HG03521 (cell line): ENCODE measurements at regions not wholly inside any gene's neighbourhood (a gene's known extent, or its start where the extent isn't known, plus 50 kb on each side); places are given as distances from the start of the nearest gene placed in this dataset.
"Not testable (repeated sequence)": the region's sequence is repeated elsewhere in the genome, so short reads cannot be mapped to it uniquely, and the experiment has no call there.

Source experiments
- ATAC-seq: cut with Tn5 transposase; IDR thresholded peaks from one replicate; pipeline ENCODE4 v1.9.1; 2021; ENCODE audit warnings: mild to moderate bottlenecking, moderate library complexity; ENCODE audit not compliant: unreplicated experiment

- ATAC-seq: no peak
These were observed 564.4 kb downstream of the TMA16 start for GRCh38 chr4:164058776-164059445.

- ATAC-seq: no peak
These were observed 566.0 kb downstream of the TMA16 start for GRCh38 chr4:164060456-164060855.

GRCh38 chr4:164068392-164068791, 573.9 kb downstream of the TMA16 start:
- ATAC-seq: no peak

DNA sequence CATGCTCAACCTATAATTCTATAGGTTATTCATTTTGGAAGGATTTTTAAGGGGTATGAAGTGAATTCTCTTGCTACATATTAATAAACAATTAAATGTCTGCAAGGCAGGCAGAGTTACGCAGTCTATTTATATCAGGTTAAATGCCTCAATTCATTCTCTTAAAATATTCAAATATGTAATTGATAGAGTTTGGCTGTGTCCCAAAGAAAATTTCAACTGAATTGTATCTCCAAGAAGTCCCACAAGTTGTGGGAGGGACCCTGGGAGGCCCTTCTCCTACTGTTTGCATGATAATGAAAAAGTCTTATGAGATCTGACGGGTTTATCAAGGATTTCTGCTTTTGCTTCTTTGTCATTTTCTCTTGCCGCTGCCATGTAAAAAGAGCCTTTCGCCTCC, 576.1 kb downstream of the TMA16 start:
- no peak for ATAC-seq

DNA sequence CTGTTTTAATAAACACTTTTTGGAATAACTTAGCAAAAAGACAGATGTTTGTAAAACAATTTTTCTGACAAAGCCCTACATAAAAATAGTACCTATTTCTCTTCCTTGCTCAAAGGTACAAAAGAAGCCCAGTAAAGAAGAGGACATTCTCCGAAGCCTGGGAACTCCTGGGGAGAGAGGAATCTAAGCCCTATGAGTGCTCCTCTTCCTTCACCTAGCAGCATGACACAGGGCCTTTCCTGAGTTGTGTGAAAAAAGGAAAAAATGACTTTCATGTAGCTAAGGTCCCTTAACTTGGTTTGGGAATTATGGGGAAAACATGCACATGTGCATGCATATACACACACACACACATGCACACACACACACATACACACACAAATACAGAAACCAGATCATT, 586.9 kb downstream of the TMA16 start:
- no peak for ATAC-seq

GRCh38 chr4:164081801-164082200, 587.3 kb downstream of the TMA16 start:
- no peak for ATAC-seq

- no peak for ATAC-seq
These were observed 593.2 kb downstream of the TMA16 start for GRCh38 chr4:164087733-164088132.

GRCh38 chr4:164095313-164096110, 601.0 kb downstream of the TMA16 start:
- ATAC-seq: no peak

- no peak for ATAC-seq
These were observed 602.5 kb downstream of the TMA16 start for GRCh38 chr4:164096766-164097518.

- ATAC-seq: not testable (repeated sequence)
These were observed 606.4 kb downstream of the TMA16 start for GRCh38 chr4:164100741-164101365.

DNA sequence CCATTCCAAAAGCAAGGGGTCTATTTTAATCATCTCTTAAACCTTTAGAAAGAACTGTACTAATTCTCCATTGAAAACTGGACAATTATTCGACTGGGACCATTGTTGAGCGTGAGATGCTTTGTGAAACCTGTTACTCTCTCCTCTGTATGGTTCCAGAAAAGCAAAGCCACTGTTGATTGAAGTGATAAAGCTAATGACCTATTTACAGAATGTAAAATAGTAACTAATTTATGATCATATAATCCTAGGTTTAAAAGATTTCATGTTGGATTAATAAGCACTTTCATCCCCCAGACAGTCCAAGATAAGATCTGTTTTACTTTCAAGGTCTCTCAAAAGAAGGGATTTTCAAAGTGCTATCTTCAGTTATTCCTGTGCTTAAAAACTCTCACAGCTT, 614.5 kb downstream of the TMA16 start:
- no peak for ATAC-seq

DNA sequence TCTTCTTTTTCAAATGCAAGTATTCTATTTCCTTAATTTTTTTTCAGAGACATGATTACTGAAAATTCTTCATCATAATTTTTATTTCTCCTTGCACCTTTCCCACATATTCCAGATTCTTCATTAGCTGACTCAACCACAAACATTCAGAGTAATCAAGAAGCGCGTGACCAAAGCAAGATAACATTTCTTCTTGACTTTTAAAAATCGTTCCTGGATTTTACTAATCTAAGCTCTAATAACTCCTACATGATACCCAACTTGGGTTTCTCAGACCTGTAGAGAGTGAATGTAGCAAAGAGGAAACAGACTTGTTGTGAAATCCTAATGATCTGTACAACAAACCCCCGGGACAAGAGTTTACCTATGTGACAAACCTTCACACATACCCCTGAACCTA, 615.0 kb downstream of the TMA16 start:
- no peak for ATAC-seq

DNA sequence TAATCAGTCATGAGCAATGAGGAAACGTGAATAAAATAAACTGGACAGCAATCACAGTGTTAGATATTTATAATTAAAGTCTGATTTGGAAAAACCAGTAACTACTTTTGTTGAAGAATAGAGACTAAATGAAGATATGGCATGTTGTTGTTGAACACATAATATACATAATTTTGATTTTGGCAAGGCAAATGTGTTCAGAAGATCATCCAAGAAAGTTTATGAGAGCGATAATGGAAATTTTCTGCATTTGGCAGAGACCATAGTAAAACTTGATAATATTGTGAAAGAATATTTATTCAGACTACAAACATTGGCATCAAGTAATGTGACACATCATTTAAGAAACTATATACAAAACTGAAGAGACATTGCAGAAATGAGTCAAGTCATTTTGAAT, 620.7 kb downstream of the TMA16 start:
- ATAC-seq: no peak

GRCh38 chr4:164116286-164116685, 621.8 kb downstream of the TMA16 start:
- ATAC-seq: no peak

DNA sequence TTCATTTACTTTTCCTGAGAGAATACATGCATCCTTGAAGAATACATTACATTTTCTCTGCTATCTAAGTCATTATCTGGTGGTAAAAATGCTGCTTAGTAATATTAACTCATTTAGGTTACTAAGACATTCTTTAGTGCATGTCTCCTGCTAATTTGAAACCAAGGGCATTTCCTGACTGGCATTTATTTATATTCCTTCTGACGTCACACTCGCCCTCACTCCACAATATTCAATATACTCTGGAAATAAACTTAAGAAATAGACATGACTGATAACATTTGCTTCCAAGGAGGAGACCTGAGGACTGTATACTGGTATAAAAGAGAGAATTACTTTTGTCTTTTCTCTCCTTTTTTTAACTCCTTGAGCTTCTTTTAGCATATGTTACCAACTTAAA, 619.5 kb upstream of the SMIM31 start:
- no peak for ATAC-seq

- ATAC-seq: no peak
These were observed 617.7 kb upstream of the SMIM31 start for GRCh38 chr4:164136180-164136616.

DNA sequence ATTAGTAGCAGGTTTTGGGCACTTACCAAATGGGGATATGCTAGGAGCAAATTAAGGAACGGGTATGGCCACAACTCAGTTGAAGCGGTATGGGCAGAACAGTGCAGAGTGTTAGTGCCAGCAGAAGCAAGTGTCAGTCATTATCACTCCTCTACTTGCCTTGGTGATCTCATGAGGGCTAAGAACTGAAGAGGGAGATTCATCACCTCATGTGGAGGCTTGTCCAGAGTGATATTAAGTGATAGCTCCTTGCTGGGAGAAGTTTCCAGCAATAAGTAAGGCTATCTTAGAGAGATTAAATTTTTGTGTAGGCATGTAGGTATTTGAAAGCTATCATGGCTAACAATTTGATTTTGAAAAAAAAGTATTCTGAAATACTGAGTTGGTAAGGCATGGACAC, 615.4 kb upstream of the SMIM31 start:
- no peak for ATAC-seq

- no peak for ATAC-seq
These were observed 614.6 kb upstream of the SMIM31 start for GRCh38 chr4:164139291-164139690.

- ATAC-seq: not testable (repeated sequence)
These were observed 612.1 kb upstream of the SMIM31 start for GRCh38 chr4:164141755-164142375.

GRCh38 chr4:164154416-164154815, 599.5 kb upstream of the SMIM31 start:
- no peak for ATAC-seq

DNA sequence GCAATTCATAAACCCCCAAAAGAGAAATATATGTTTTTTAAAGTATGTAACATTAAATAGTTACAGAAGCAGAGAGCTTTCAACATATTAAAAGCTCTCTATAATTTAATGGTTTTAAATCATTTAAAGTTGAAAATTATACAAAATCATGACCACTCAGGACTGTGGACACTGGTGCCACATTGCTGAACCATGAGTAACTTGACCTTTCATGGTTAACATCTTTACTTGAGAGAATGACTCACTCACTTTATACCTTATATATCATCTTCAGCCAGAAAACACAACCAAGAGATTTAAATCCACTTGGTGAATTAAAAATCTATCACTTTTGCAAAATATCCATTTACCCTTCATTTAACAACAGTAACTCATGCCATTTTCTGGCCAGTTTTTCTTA, 584.3 kb upstream of the SMIM31 start:
- ATAC-seq: no peak
